HCT116 (cell line): ENCODE measurements at regions not wholly inside any gene's neighbourhood (a gene's known extent, or its start where the extent isn't known, plus 50 kb on each side); places are given as distances from the start of the nearest gene placed in this dataset.

ENCODE experiments used
- ATAC-seq: fragments of 200-7000 bp; cut with Tn5 transposase; 2 replicates; pipeline ENCODE4 v1.9.1; 2020; ENCODE audit warnings: mild to moderate bottlenecking, moderate library complexity
- BruUV-seq: library from RNA; stranded (reverse); fragments of 400-500 nt; replicated peaks from 2 replicates; lab custom pipeline; 2021; lab: Mats Ljungman, UMichigan
- CTCF ChIA-PET: fragments of 300-600 bp; sonication (Branson Sonifier 250); formaldehyde crosslinking; loops from one replicate; lab custom pipeline; 2021; ENCODE audit warnings: antibody characterized with exemption; lab: Charles Lee
- POLR2A ChIA-PET: fragments of 300-600, 350-600 bp; sonication (Branson Sonifier 250); formaldehyde crosslinking; loops from one replicate; lab custom pipeline; 2021; ENCODE audit warnings: antibody characterized with exemption; lab: Charles Lee
- RAD21 ChIA-PET, 2 experiments: fragments of 300-600 bp; sonication (Branson Sonifier 250); formaldehyde crosslinking; loops; one replicate each; lab custom pipeline; 2023; ENCODE audit warnings: low total read pairs in 2 of 2; ENCODE audit not compliant: uncharacterized antibody in 2 of 2, unreplicated experiment in 2 of 2, low non-redundant PET in 1 of 2; lab: Charles Lee
- DNase-seq: peaks from one replicate; pipeline ENCODE4 v3.0.0-alpha.2; 2010; ENCODE audit warnings: low read depth, low spot score
- H2AFZ ChIP-seq: fragments of 200-600 bp; shearing (Covaris generic), sonication (generic); 2 replicates; pipeline ENCODE4 v1.6.1; 2017; ENCODE audit warnings: low read depth, mixed run types, mixed read lengths, antibody characterized with exemption, low read length; ENCODE audit not compliant: poor library complexity, severe bottlenecking
- H3K27ac ChIP-seq: 2 replicates; pipeline ENCODE4 v1.5.1; 2012; ENCODE audit warnings: low read depth, low read length
- H3K27me3 ChIP-seq: fragments of 200-600 bp; sonication (generic); 2 replicates; pipeline ENCODE4 v1.6.1; 2016; ENCODE audit warnings: mixed run types, low read length, mixed read lengths; ENCODE audit not compliant: insufficient read depth
- H3K36me3 ChIP-seq, 2 experiments: fragments of 200-500 bp in 1 of 2; fragments of 200-600 bp in 1 of 2; sonication (Bioruptor generic) in 1 of 2; sonication (generic) in 1 of 2; 2 replicates each; pipeline versions ENCODE4 v1.5.1 to v1.6.1; 2014 to 2016; ENCODE audit warnings: low read length in 2 of 2, inconsistent platforms in 1 of 2, mixed read lengths in 1 of 2, mixed run types in 1 of 2; ENCODE audit not compliant: insufficient read depth in 2 of 2, control insufficient read depth in 1 of 2
- H3K4me1 ChIP-seq, 2 experiments: fragments of 200-600 bp in 1 of 2; sonication (generic) in 1 of 2; 2 replicates each; pipeline versions ENCODE4 v1.5.1 to v1.6.1; 2012 to 2017; ENCODE audit warnings: low read length in 2 of 2, inconsistent platforms in 1 of 2, mild to moderate bottlenecking in 1 of 2, mixed read lengths in 1 of 2, mixed run types in 1 of 2, moderate library complexity in 1 of 2; ENCODE audit not compliant: insufficient read depth in 2 of 2, control insufficient read depth in 1 of 2
- H3K4me2 ChIP-seq: fragments of 200-600 bp; sonication (generic); 2 replicates; pipeline ENCODE4 v1.6.1; 2017; ENCODE audit warnings: mixed run types, low read length, mixed read lengths
- H3K4me3 ChIP-seq, 2 experiments: fragments of 200-600 bp in 1 of 2; sonication (generic) in 1 of 2; replicated peaks in 1 of 2; 2 replicates each; pipeline ENCODE4 v1.5.1; 2011 to 2016; ENCODE audit warnings: low read length in 2 of 2, control low read depth in 1 of 2, low read depth in 1 of 2, mild to moderate bottlenecking in 1 of 2, mixed read lengths in 1 of 2, mixed run types in 1 of 2
- H3K79me2 ChIP-seq: fragments of 200-600 bp; sonication (generic); 2 replicates; pipeline ENCODE4 v1.6.1; 2017; ENCODE audit warnings: mild to moderate bottlenecking, mixed run types, low read length, moderate library complexity, mixed read lengths; ENCODE audit not compliant: insufficient read depth
- H3K9ac ChIP-seq: fragments of 200-600 bp; sonication (generic); 2 replicates; pipeline ENCODE4 v1.6.1; 2016; ENCODE audit warnings: low read length, mixed read lengths
- H3K9me2 ChIP-seq: fragments of 200-600 bp; sonication (generic), shearing (Covaris generic); 2 replicates; pipeline ENCODE4 v1.6.1; 2017; ENCODE audit warnings: mixed run types, mild to moderate bottlenecking, moderate library complexity; ENCODE audit not compliant: insufficient read depth
- H3K9me3 ChIP-seq, 2 experiments: fragments of 200-500 bp in 1 of 2; fragments of 200-600 bp in 1 of 2; sonication (Bioruptor generic) in 1 of 2; sonication (generic) in 1 of 2; 2 replicates each; pipeline ENCODE4 v1.6.1; 2014 to 2017; ENCODE audit warnings: low read length in 2 of 2, mixed read lengths in 2 of 2, inconsistent platforms in 1 of 2, low read depth in 1 of 2, mild to moderate bottlenecking in 1 of 2, mixed run types in 1 of 2, moderate library complexity in 1 of 2; ENCODE audit not compliant: control insufficient read depth in 1 of 2, insufficient read depth in 1 of 2
- H4K20me1 ChIP-seq: fragments of 200-600 bp; sonication (generic), shearing (Covaris generic); 2 replicates; pipeline ENCODE4 v1.6.1; 2017; ENCODE audit warnings: mixed run types, mild to moderate bottlenecking, moderate library complexity; ENCODE audit not compliant: insufficient read depth
- ATF3 ChIP-seq: IDR thresholded peaks from 2 replicates; pipeline ENCODE4 v1.6.1; 2012
- CEBPB ChIP-seq: IDR thresholded peaks from 2 replicates; pipeline ENCODE4 v1.6.1; 2012; ENCODE audit warnings: low read depth
- ELF1 ChIP-seq: IDR thresholded peaks from 2 replicates; pipeline ENCODE4 v1.6.1; 2012; ENCODE audit warnings: low read depth, borderline replicate concordance
- EZH2 ChIP-seq: fragments of 200-600 bp; sonication (generic); IDR thresholded peaks from 2 replicates; pipeline ENCODE4 v1.6.1; 2017; ENCODE audit warnings: antibody characterized with exemption, mixed run types
- MAX ChIP-seq: IDR thresholded peaks from 2 replicates; pipeline ENCODE4 v1.6.1; 2012
- POLR2AphosphoS5 ChIP-seq: IDR thresholded peaks from 2 replicates; pipeline ENCODE4 v1.6.1; 2011; ENCODE audit warnings: mild to moderate bottlenecking, low read depth, low read length, moderate library complexity
- REST ChIP-seq: IDR thresholded peaks from 2 replicates; pipeline ENCODE4 v1.6.1; 2012; ENCODE audit warnings: low read depth
- SP1 ChIP-seq: IDR thresholded peaks from 2 replicates; pipeline ENCODE4 v1.6.1; 2012; ENCODE audit warnings: low read depth
- TCF7L2 ChIP-seq: IDR thresholded peaks from 2 replicates; pipeline ENCODE4 v1.7.0; 2011; ENCODE audit warnings: borderline replicate concordance, inconsistent platforms; ENCODE audit not compliant: insufficient read depth, insufficient read length; ENCODE audit errors: extremely low read depth
- YY1 ChIP-seq: IDR thresholded peaks from 2 replicates; pipeline ENCODE4 v1.6.1; 2011; ENCODE audit warnings: low read length, low read depth, moderate library complexity, mild to moderate bottlenecking; ENCODE audit not compliant: insufficient replicate concordance; ENCODE audit errors: extremely low read depth
- ZBTB33 ChIP-seq: IDR thresholded peaks from 2 replicates; pipeline ENCODE4 v1.6.1; 2011; ENCODE audit warnings: mild to moderate bottlenecking, low read length, moderate library complexity; ENCODE audit not compliant: insufficient replicate concordance; ENCODE audit errors: extremely low read depth
- ZFX ChIP-seq: fragments of 450-650 bp; IDR thresholded peaks from 2 replicates; pipeline ENCODE4 v1.6.1; 2017
- intact Hi-C: fragments of 100-400 bp; cut with micrococcal nuclease; formaldehyde crosslinking; loops from 2 replicates; pipeline ENCODE4 v1.10.0; 2022

- no peak for TF ChIP-seq ZBTB33
- no peak for TF ChIP-seq ATF3
- no peak for TF ChIP-seq EZH2
- no peak for TF ChIP-seq YY1
- no peak for TF ChIP-seq TCF7L2
- TF ChIP-seq POLR2AphosphoS5: no peak
- no peak for TF ChIP-seq MAX
- no peak for TF ChIP-seq CEBPB
- TF ChIP-seq ZFX: no peak
- no peak for TF ChIP-seq SP1
- no peak for TF ChIP-seq ELF1
- no peak for TF ChIP-seq REST
- H3K27ac ChIP-seq: no peak overlapping the region
- H3K4me2 ChIP-seq: no peak overlapping the region
- no peaks in the 10 kb centered on the region for H3K9me2 ChIP-seq
- no peaks in the 10 kb centered on the region for H3K9me3 ChIP-seq
- peaks cover 5% of the 10 kb centered on the region for H3K27me3 ChIP-seq
- RAD21 ChIA-PET: no interaction called here
- no peaks in the 10 kb centered on the region for H3K4me1 ChIP-seq
- POLR2A ChIA-PET: no interaction called here
- no peaks in the 10 kb centered on the region for H3K79me2 ChIP-seq
- no peak overlapping the region for H3K9ac ChIP-seq
- DNase-seq: no peak
- no peak overlapping the region for H2AFZ ChIP-seq
- intact Hi-C loops: no loop called here
- no peaks in the 10 kb centered on the region for H4K20me1 ChIP-seq
- CTCF ChIA-PET: no interaction called here
- H3K36me3 ChIP-seq: no peaks in the 10 kb centered on the region
- ATAC-seq: no peak
- BruUV-seq: no TSS peak
- no peak overlapping the region for H3K4me3 ChIP-seq
Measured at GRCh38 chr18:77439888-77440287, 190.2 kb downstream of the GALR1 start.
